DND-41 (cell line): ENCODE measurements at regions not wholly inside any gene's neighbourhood (a gene's known extent, or its start where the extent isn't known, plus 50 kb on each side); places are given as distances from the start of the nearest gene placed in this dataset.
"Not testable (repeated sequence)": the region's sequence is repeated elsewhere in the genome, so short reads cannot be mapped to it uniquely, and the experiment has no call there.

Source experiments
- EZH2 ChIP-seq: IDR thresholded peaks from 3 replicates; pipeline ENCODE4 v1.6.1; 2012; ENCODE audit warnings: borderline replicate concordance, low read depth, mild to moderate bottlenecking, moderate library complexity, low read length, inconsistent platforms; ENCODE audit not compliant: severe bottlenecking
- TF ChIP-seq, protein P1 (sequence below): IDR thresholded peaks from 2 replicates; pipeline ENCODE4 v1.5.1; 2012; ENCODE audit warnings: borderline replicate concordance, low read length, moderate library complexity, mild to moderate bottlenecking; ENCODE audit not compliant: poor library complexity, severe bottlenecking; ENCODE audit errors: extremely low read depth

DNA sequence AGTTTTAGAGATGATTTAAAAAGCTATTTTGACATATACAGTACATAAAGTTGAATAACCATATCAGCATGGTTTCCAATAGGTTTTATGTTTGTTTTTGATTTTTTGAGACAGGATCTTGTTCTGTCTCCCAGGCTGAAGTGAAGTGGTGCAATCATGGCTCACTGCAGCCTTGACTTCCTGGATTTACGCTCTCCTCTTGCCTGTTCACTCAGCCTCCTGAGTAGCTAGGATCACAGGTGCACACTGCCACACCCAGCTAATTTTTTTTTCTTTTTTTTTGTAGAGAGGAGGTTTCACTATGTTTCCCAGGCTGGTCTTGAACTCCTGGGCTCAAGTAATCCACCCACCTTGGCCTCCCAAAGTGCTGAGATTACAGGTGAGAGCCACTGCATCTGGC lies 1366.4 kb downstream of the KHDRBS2 start:
- TF ChIP-seq, protein P1, sequence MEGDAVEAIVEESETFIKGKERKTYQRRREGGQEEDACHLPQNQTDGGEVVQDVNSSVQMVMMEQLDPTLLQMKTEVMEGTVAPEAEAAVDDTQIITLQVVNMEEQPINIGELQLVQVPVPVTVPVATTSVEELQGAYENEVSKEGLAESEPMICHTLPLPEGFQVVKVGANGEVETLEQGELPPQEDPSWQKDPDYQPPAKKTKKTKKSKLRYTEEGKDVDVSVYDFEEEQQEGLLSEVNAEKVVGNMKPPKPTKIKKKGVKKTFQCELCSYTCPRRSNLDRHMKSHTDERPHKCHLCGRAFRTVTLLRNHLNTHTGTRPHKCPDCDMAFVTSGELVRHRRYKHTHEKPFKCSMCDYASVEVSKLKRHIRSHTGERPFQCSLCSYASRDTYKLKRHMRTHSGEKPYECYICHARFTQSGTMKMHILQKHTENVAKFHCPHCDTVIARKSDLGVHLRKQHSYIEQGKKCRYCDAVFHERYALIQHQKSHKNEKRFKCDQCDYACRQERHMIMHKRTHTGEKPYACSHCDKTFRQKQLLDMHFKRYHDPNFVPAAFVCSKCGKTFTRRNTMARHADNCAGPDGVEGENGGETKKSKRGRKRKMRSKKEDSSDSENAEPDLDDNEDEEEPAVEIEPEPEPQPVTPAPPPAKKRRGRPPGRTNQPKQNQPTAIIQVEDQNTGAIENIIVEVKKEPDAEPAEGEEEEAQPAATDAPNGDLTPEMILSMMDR, result not testable (repeated sequence)
- TF ChIP-seq EZH2, result not testable (repeated sequence)
